Heart right ventricle (tissue), 16 donors: ENCODE measurements at regions not wholly inside any gene's neighbourhood (a gene's known extent, or its start where the extent isn't known, plus 50 kb on each side); places are given as distances from the start of the nearest gene placed in this dataset.

ENCODE experiments used
- ATAC-seq, 8 donors: fragments of 200-7000 bp; cut with Tn5 transposase; one replicate each; pipeline ENCODE4 v1.9.1; 2020; ENCODE audit warnings: mild to moderate bottlenecking in 8 of 8, moderate library complexity in 8 of 8, moderate number of reproducible peaks in 1 of 8
- DNase-seq, 2 donors: peaks; one replicate each; pipeline ENCODE4 v3.0.0-alpha.2; 2020
- H3K27ac ChIP-seq, 10 donors: fragments of 200-600 bp; sonication (generic) in 2 of 10; one replicate each; pipeline versions ENCODE4 v1.5.0 to v1.8.0; 2020 to 2022; ENCODE audit warnings: mild to moderate bottlenecking in 3 of 10
- H3K27me3 ChIP-seq, 7 donors: fragments of 200-600 bp; one replicate each; pipeline ENCODE4 v1.8.0; 2021 to 2022; ENCODE audit warnings: mild to moderate bottlenecking in 2 of 7
- H3K36me3 ChIP-seq, 9 donors: fragments of 200-600 bp; sonication (generic) in 1 of 9; one replicate each; pipeline versions ENCODE4 v1.5.0 to v1.8.0; 2020 to 2022; ENCODE audit warnings: mild to moderate bottlenecking in 2 of 9
- H3K4me1 ChIP-seq, 9 donors: fragments of 200-600 bp; sonication (generic) in 1 of 9; one replicate each; pipeline versions ENCODE4 v1.5.0 to v1.8.0; 2020 to 2022; ENCODE audit warnings: mild to moderate bottlenecking in 4 of 9
- H3K4me3 ChIP-seq, 10 donors: fragments of 200-600 bp; sonication (generic) in 2 of 10; one replicate each; pipeline versions ENCODE4 v1.5.0 to v1.8.0; 2020 to 2022; ENCODE audit warnings: mild to moderate bottlenecking in 7 of 10, moderate library complexity in 2 of 10
- H3K9me3 ChIP-seq, 11 donors: fragments of 200-600 bp in 10 of 11; sonication (generic) in 2 of 11; one replicate each; pipeline versions ENCODE4 v1.5.0 to v1.8.0; 2013 to 2022; ENCODE audit warnings: mild to moderate bottlenecking in 2 of 11, control low read depth in 1 of 11, moderate library complexity in 1 of 11
- CTCF ChIP-seq, 9 donors: fragments of 200-600 bp; sonication (generic) in 2 of 9; IDR thresholded peaks; one replicate each; pipeline versions ENCODE4 v1.5.0 to v1.8.0; 2021 to 2022; ENCODE audit warnings: antibody characterized with exemption in 9 of 9, mild to moderate bottlenecking in 5 of 9, moderate library complexity in 1 of 9
- WGBS, 2 donors: extraction: QIAGEN DNeasy Blood & Tissue Kit; methylation state at CpG; one replicate each; pipeline ENCODE4 v1.1.7; 2013; ENCODE audit warnings: inconsistent platforms in 1 of 2; 5-methylcytosine and 5-hydroxymethylcytosine counted together
- intact Hi-C, 10 donors: fragments of 100-400 bp; cut with DNase I; formaldehyde crosslinking; loops; one replicate each; pipeline versions ENCODE4 v1.11.1 to v1.14.2; 2022
- donor health status: Arrhythmogenic right ventricular cardiomyopathy.
- donor health status: ischemic (EF 13 %, LVEDD 7.1; RV severe dilation, severe dysfunction).
- donor health status: healthy with polysubstance abuse.
- donor health status: DM: no; HTN: yes; CAD: no.
- donor health status: DM: no; HTN: no; CAD: no.
- donor health status: ischemic (EF 25% LVEDD 6.9; RV normal size, moderate dysfunction).
- donor health status: ischemic (EF 25% LVEDD 5.7; RV mildly dilated, moderate dysfunction).
- donor health status: healthy.
- donor health status: DM: yes; HTN: yes; CAD: no.
- donor health status: Ischemic cardiomyopathy.
- donor health status: ischemic (EF 35%, LVEDD 5.7; RV mildly dilated, moderate dysfunction).
- donor health status: nonischemic (EF 11% LVEDD 7.7; RV severe dilation, severe dysfunction).
- donor health status: DM: yes; HTN: yes; CAD: no.
- donor health status: PGD.
- donor health status: ischemic (EF 29% LVEDD 5.4; RV normal size, mild dysfunction).
- donor health status: nonischemic (EF 23%, LVEDD 6.1; RV moderate dilation, normal function).

GRCh38 chr3:67804578-67804977 is 150.2 kb upstream of the SUCLG2 start:
- Histone ChIP-seq H3K27ac (no peak overlapping the region), H3K4me1 (no peaks in the 10 kb centered on the region), H3K36me3 (no peaks in the 10 kb centered on the region), H3K4me3 (no peak overlapping the region), H3K9me3 (peaks cover 0 to 27% (median 0%) of the 10 kb centered on the region in 11 donors), H3K27me3 (no peaks in the 10 kb centered on the region)
- 89 to 94% methylated on average over 3 of the region's 3 CpGs for WGBS, 2 donors
- DNase-seq: no peak
- no peak for TF ChIP-seq CTCF (IDR thresholded peaks at IDR 0.05)
- ATAC-seq: no peak
- intact Hi-C loops: no loop called here

GRCh38 chr3:67804089-67804488 is 149.7 kb upstream of the SUCLG2 start:
- no peak for TF ChIP-seq CTCF (IDR thresholded peaks at IDR 0.05)
- Histone ChIP-seq H3K27ac (no peak overlapping the region), H3K4me3 (no peak overlapping the region), H3K36me3 (no peaks in the 10 kb centered on the region), H3K9me3 (peaks cover 0 to 27% (median 0%) of the 10 kb centered on the region in 11 donors), H3K27me3 (no peaks in the 10 kb centered on the region), H3K4me1 (no peaks in the 10 kb centered on the region)
- 91 to 95% methylated on average over 2 of the region's 2 CpGs for WGBS, 2 donors
- DNase-seq: no peak
- ATAC-seq: no peak
- intact Hi-C loops: no loop called here

- intact Hi-C loops: loop anchor here in 1 of 10 donors (10.0 kb wide), 1 partner anchor 1076 kb away; no protein-coding TSS in a partner anchor
- WGBS, 2 donors: 49 to 59% methylated on average over 1 of the region's 1 CpG
- ATAC-seq: no peak
- H3K4me1 ChIP-seq: no peaks in the 10 kb centered on the region
- no peak overlapping the region for H3K4me3 ChIP-seq
- no peak for TF ChIP-seq CTCF (IDR thresholded peaks at IDR 0.05)
- H3K27me3 ChIP-seq: no peaks in the 10 kb centered on the region
- H3K9me3 ChIP-seq: peaks cover 0 to 22% (median 0%) of the 10 kb centered on the region in 11 donors
- no peaks in the 10 kb centered on the region for H3K36me3 ChIP-seq
- H3K27ac ChIP-seq: no peak overlapping the region
- DNase-seq: no peak
These were observed 144.0 kb upstream of the SUCLG2 start for GRCh38 chr3:67798412-67798811.

- Histone ChIP-seq H3K36me3 (no peaks in the 10 kb centered on the region), H3K4me1 (no peaks in the 10 kb centered on the region), H3K27ac (no peak overlapping the region), H3K9me3 (peaks cover 0 to 3% (median 0%) of the 10 kb centered on the region in 11 donors), H3K27me3 (no peaks in the 10 kb centered on the region), H3K4me3 (no peak overlapping the region)
- DNase-seq (no peak), ATAC-seq (no peak)
- no peak for TF ChIP-seq CTCF (IDR thresholded peaks at IDR 0.05)
- intact Hi-C loops: loop anchor here in 3 of 10 donors (2.0 to 10.0 kb wide), 3 partner anchors 409 to 1083 kb away; no protein-coding TSS in a partner anchor
- 82 to 87% methylated on average over 5 of the region's 5 CpGs for WGBS, 2 donors
These were observed 137.2 kb upstream of the SUCLG2 start for GRCh38 chr3:67791620-67792019.
